ELR (cell line): ENCODE measurements at regions not wholly inside any gene's neighbourhood (a gene's known extent, or its start where the extent isn't known, plus 50 kb on each side); places are given as distances from the start of the nearest gene placed in this dataset.
A peak's percentile ranks its signal among the peaks of the same experiment; 100 is the strongest.

Experiments
- DNase-seq: peaks from one replicate; pipeline ENCODE4 v3.0.0-alpha.2; 2015; ENCODE audit warnings: low read depth

- DNase-seq, result no peak
Measured at GRCh38 chr1:8203056-8203455, 114.9 kb upstream of the SLC45A1 start.

DNA sequence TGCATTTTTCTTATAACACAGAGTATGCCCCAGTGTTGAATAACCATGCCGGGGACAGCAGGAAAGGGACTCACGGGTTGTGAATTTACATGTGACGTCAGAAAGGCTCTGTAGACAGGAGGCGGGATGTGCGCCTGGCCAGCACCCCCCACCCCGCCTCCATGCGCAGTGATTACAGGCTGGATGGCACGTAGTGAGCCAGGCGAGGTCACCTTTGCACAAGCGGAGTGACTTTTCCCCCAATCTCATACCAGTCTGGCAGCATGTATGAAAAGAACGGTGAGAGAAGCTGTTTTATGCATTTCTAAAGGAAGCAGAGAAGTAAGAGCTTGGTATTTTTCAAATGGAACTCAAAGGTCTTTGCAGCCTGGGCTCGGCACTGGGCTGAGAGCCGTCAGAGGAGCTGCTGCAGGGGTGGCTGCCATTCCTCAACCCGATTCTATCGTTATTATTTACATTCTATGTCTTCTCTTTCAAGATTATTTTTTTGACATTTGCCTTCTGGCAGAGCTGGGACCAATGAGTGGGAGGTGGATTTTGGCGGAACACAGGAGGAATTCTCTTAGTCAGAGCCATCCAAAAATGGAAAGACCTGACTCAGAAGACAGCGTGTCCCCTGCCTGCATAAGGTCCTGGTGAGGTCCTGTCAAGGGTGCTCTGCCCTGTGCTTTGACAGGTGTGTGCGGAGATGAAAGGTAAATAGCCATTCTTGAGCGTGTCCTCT, 115.6 kb upstream of the SLC45A1 start:
- peak; percentile 76 for DNase-seq

- DNase-seq, result peak; percentile 17
Measured at GRCh38 chr1:8201331-8201861, 116.5 kb upstream of the SLC45A1 start.

- no peak for DNase-seq
Measured at GRCh38 chr1:8200317-8201115, 117.4 kb upstream of the SLC45A1 start.

DNA sequence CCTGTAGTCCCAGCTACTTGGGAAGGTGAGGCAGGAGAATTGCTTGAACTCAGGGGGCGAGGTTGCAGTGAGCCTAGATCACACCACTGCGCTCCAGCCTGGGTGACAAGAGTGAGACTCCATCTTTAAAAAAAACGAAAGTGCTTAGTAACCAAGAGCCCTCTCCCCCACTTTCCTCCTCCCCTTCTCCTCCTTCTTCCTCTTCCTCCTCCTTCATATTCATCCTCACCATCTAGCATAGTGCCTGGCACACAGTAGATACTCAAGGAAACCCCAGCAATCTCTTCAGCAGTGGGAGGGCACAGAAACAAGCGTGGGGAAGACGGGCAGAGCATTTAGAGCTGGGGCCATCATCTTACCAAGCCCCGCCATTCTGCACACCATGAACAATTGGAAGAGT, 119.4 kb upstream of the SLC45A1 start:
- DNase-seq, result no peak

- peak; percentile 86 for DNase-seq
Measured at GRCh38 chr1:8197493-8198282, 120.2 kb upstream of the SLC45A1 start.

- peak; percentile 59 for DNase-seq
Measured at GRCh38 chr1:8194481-8195227, 123.3 kb upstream of the SLC45A1 start.

DNA sequence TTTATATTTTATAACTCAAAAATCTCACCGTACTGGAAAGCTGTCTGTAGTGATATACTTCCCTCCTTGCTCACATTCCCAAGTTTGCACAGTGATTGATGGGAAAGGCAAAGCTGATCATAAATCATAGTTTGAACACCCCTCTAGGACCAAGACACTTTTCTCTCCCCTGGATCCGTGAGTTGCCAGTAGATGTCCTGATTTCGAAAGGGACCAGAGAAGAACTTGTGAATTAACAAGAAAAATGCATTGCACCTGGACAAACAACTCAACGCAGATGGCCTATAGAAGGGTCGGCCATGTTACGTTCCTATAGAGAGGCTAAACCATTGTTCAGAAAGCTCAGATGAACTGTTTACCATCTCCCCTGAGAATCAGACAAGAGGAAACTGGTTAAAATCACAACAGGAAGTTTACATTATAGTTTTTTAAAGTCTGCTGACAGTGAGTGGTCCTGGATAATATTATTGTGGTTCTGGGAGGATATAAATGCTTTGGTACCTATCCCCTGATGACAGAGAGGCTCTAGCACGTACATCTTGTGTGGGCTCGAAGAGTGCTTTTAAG, 124.0 kb upstream of the SLC45A1 start:
- DNase-seq, result no peak

- DNase-seq, result no peak
Measured at GRCh38 chr1:8191474-8191873, 126.4 kb upstream of the SLC45A1 start.

GRCh38 chr1:8189931-8190483, 127.9 kb upstream of the SLC45A1 start:
- no peak for DNase-seq

DNA sequence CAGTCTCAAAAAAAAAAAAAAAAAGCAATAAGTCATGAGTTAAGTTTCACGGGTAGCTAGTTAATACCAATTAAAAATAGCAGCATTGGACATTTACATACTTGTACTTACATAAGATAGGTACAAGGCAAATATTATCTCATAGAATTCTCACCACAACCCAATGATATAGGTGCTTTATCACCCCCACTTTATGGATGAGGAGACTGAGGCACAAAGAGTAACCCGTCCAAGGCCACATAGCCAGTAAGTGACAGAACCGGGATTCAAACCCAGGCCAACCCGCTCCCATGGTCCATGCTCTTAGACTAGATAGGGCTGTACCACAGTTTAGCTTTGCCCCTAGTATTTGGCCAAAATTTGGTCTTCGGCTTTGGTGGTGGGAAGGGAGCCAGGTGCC, 132.5 kb upstream of the SLC45A1 start:
- DNase-seq, result no peak

- DNase-seq, result no peak
Measured at GRCh38 chr1:8184301-8184700, 133.6 kb upstream of the SLC45A1 start.

DNA sequence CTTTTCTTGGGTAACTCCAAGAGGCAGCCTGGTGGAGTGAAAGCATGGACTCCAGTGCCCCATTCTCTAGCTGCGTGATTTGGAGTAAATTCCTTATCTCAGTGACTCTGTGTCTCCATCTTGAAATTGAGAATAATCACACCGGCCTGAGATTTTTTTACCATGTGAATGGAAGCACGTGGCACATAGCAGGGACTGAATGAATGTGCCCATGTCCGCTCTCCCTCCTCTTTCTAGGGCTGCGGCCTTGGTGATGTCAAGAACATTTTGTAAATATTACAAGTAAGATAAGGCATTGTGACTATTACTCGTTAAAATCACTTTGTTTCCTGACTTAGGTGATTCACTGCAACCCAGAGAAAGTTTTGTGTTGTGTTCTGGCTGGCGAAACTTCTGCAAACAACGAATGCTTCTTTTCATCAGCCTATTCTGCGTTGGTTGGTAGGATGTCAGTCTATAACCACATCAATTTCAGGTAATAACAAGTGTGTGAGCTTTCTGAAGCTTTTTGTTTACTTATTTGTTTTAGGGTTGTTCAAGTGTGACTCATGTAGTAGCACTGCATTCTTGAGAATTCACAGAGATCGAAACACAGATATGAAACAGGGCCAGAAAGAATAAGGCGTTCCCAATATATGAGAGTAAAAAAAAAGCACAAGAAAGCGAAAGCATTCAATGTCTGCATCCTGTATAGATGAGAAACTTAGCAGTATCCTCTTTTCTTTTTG, 135.7 kb upstream of the SLC45A1 start:
- DNase-seq, result peak; percentile 92

DNA sequence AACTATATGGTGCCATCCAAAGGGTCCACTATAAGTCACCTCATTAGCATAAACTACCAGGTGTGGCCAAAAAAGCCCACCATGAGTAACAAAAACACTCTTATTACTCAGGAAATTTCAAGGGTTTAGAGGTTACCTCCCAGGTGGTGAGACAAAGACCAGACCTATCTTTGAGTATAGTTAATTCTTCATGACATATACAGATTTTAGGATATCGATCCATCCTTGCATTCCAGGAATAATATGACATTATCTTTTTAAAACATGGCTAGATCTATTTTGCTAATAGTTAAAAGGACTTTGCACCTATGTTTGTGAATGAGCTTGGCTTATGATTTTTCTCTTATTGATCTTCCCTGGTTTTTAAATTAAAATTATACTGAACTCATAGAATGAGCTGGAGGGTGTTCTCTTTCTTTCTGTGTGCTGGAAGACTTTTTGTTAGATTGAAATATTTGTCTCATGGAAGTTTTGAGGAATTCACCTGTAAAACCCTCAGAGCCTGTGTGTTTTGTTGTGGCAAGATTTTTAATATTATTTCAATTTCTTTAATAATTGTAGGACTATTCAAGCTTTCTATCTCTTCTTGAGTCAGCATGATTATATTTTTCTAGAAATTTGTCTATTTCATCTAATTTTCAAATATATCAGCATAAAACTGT, 138.7 kb upstream of the SLC45A1 start:
- no peak for DNase-seq

DNA sequence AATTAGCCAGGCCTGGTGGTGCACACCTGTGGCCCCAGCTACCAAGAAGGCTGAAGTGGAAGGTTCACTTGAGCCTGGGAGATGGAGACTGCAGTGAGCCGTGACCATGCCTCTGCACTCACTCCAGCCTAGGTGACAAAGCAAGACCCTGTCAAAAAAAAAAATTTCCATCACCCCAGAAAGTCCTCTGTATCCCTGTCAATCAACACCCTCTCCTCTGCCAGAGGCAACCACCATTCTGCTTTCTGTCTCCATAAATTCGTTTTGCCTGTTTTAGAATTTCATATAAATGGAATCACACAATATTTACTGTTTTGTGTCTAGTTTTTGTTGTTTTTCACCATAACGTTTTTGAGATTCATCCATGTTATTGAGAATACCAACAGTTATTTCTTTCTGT, 141.6 kb upstream of the SLC45A1 start:
- no peak for DNase-seq

GRCh38 chr1:8174807-8175206, 143.1 kb upstream of the SLC45A1 start:
- no peak for DNase-seq

DNA sequence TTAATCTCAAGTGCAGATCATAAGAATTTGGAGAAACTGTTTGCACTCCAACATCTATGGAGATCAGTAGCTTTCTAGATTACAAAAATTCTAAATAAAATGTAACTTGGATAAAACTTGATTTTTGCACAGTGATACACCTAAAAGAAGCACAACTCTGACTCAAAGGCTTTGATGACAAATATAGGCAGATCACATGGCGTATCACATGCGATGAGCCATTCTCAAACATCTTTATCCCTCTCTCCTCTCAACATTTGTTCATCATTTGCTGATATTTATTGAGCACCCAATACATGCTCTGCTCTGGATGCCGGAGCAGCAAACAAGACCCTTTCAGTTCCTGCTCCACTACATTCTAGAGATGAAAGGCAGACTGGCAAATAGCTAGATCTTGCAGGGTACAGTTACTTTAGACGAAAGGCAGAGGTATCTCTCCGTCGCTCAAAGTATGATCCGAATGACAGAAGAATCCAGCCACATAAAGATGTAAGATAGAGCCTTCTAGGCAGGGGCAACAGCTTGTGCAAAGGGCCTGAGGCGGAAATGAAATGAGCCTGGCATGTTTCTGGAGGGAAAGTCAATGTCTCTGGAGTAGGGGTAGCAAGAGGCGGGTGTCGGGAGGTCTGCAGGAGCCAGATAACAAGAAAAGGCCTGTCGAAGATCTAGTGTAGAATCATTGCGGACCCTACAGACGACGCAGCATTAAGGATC, 145.8 kb upstream of the ERRFI1 start:
- peak; percentile 63 for DNase-seq

DNA sequence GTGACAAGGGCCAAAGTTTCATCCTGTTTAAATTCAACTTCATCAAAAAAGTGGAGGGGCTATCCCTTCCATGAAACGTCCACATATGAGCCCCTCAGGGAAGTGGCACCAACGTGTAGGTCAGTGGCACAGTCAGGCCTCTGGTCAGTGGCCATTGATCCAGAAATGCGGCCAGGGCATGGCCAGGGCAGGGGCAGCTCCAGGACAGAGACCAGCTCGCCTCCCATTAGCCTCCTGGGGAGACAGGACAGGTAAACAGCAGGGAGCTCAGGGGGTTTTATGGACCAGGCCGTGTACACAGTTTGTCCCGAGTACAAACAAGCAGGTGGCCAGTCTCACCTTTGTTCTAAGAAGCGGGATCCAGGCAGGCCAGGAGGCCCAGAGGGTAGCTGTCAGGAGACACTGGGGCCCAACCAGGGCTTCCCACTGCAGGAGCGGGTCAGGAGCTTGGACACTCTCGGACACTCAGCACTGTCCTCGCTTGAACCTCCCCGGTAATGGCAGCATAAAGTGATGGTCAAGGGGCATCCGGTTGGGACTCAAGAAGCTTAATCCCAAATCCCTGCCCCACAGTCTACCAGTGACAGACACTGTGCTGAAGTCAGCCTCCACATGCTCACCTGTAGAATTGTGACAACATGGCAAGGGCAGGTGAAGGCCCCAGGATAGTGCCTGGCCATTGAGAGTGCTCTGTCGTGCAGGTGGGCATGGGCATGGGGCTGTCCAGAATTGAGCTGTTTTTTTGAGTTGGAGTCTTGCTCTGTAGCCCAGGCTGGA, 144.1 kb upstream of the ERRFI1 start:
- DNase-seq, result no peak
